ENCODE measurements at regions not wholly inside any gene's neighbourhood (a gene's known extent, or its start where the extent isn't known, plus 50 kb on each side); places are given as distances from the start of the nearest gene placed in this dataset.
"Not testable (repeated sequence)": the region's sequence is repeated elsewhere in the genome, so short reads cannot be mapped to it uniquely, and the experiment has no call there.

DNA sequence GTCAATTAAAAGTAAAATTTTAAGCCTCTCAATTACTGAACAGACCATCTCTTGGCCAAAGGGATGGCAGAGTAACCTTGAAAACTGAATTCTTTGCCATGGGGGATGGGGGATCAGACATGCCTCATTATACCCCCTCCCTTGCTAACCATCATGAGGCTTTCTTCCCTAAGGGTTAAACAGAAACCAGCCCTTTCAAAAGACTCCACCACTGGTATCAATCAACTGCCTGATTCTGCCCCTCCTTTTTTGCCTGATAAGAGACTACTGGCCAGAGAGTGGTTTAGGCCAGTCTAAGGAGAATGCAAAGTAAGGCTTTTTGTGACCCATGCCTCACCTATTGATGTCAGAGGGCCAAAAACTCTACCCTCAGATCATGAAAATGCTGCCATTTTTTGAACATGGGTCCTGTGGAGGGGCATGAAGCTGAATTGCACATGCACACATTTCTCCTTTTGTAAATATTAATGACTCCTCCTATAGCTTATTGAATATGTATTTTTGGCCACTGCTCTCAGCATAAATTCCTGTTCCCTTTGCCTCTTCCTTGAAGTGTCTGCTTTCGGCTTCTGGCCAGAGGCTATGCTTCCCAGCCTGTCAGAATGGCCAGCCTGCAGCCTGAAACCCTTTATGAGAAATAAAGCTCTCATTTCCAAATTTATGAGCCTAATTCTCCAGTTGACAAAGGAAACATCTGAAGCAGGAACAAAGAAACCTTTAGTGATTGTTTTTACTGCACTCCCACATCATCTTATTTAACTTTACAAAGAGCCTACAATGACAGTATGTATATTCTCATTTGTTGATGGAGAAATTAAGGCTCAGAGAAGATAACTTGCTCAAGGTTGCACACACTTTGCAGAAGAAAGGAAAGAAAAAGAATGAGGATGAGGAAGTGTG is 270.7 kb upstream of the CELF4 start:
- POLR2A ChIA-PET: no interaction called here
- no TSS peak for BruUV-seq (replicated peaks)
- Histone ChIP-seq H3K9me2 (ENCODE audit: insufficient read depth, low read length) (no peaks in the 10 kb centered on the region), H3K4me3 (ENCODE audit: low read depth, low read length, poor library complexity, severe bottlenecking) (no peak overlapping the region), H3K4me2 (ENCODE audit: low read length) (no peak overlapping the region), H3K36me3 (ENCODE audit: insufficient read depth, low read length) (no peaks in the 10 kb centered on the region), H4K20me1 (ENCODE audit: insufficient read depth, low read length) (no peaks in the 10 kb centered on the region), H2AFZ (ENCODE audit: low read length) (no peak overlapping the region), H3K27ac (ENCODE audit: low read depth, low read length, poor library complexity, severe bottlenecking) (no peak overlapping the region), H3K79me2 (ENCODE audit: insufficient read depth, low read depth, low read length) (no peaks in the 10 kb centered on the region), H3K9me3 (ENCODE audit: low read length) (no peaks in the 10 kb centered on the region), H3K4me1 (ENCODE audit: insufficient read depth, low read length, poor library complexity, severe bottlenecking) (no peaks in the 10 kb centered on the region)
- no peak for DNase-seq (ENCODE audit: low spot score)
- no peak for TF ChIP-seq EZH2phosphoT487 (IDR thresholded peaks at IDR 0.05; ENCODE audit: borderline replicate concordance, low read depth, low read length)
- TF ChIP-seq, protein P1, sequence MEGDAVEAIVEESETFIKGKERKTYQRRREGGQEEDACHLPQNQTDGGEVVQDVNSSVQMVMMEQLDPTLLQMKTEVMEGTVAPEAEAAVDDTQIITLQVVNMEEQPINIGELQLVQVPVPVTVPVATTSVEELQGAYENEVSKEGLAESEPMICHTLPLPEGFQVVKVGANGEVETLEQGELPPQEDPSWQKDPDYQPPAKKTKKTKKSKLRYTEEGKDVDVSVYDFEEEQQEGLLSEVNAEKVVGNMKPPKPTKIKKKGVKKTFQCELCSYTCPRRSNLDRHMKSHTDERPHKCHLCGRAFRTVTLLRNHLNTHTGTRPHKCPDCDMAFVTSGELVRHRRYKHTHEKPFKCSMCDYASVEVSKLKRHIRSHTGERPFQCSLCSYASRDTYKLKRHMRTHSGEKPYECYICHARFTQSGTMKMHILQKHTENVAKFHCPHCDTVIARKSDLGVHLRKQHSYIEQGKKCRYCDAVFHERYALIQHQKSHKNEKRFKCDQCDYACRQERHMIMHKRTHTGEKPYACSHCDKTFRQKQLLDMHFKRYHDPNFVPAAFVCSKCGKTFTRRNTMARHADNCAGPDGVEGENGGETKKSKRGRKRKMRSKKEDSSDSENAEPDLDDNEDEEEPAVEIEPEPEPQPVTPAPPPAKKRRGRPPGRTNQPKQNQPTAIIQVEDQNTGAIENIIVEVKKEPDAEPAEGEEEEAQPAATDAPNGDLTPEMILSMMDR (conservative IDR thresholded peaks at IDR 0.05; ENCODE audit: low read length): no peak
- intact Hi-C loops (cut with micrococcal nuclease; ENCODE audit: unreplicated experiment): no loop called here
- CTCF ChIA-PET (ENCODE audit: unreplicated experiment): no interaction called here

DNA sequence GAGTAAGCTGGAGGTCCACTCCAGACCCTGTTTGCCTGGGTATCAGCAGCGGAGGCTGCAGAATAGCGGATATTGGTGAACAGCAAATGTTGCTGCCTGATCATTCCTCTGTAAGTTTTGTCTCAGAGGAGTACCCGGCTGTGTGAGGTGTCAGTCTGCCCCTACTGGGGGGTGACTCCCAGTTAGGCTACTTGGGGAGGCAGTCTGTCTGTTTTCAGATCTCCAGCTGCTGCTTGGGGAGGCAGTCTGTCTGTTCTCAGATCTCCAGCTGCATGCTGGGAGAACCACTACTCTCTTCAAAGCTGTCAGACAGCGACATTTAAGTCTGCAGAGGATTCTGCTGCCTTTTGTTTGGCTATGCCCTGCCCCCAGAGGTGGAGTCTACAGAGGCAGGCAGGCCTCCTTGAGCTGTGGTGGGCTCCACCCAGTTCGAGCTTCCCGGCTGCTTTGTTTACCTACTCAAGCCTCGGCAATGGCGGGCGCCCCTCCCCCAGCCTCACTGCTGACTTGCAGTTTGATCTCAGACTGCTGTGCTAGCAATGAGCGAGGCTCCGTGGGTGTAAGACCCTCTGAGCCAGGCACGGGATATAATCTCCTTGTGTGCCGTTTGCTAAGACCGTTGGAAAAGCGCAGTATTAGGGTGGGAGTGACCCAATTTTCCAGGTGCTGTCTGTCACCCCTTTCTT is 266.6 kb upstream of the CELF4 start:
- H3K4me1 ChIP-seq (ENCODE audit: insufficient read depth, low read length, poor library complexity, severe bottlenecking); CTCF ChIA-PET (ENCODE audit: unreplicated experiment); BruUV-seq (replicated peaks); POLR2A ChIA-PET; H3K36me3 ChIP-seq (ENCODE audit: insufficient read depth, low read length); H3K27ac ChIP-seq (ENCODE audit: low read depth, low read length, poor library complexity, severe bottlenecking); intact Hi-C loops (cut with micrococcal nuclease; ENCODE audit: unreplicated experiment); DNase-seq (ENCODE audit: low spot score); H4K20me1 ChIP-seq (ENCODE audit: insufficient read depth, low read length); H3K4me3 ChIP-seq (ENCODE audit: low read depth, low read length, poor library complexity, severe bottlenecking); H3K9me2 ChIP-seq (ENCODE audit: insufficient read depth, low read length); H3K9me3 ChIP-seq (ENCODE audit: low read length); H2AFZ ChIP-seq (ENCODE audit: low read length); H3K4me2 ChIP-seq (ENCODE audit: low read length); H3K79me2 ChIP-seq (ENCODE audit: insufficient read depth, low read depth, low read length): not testable (repeated sequence)

DNA sequence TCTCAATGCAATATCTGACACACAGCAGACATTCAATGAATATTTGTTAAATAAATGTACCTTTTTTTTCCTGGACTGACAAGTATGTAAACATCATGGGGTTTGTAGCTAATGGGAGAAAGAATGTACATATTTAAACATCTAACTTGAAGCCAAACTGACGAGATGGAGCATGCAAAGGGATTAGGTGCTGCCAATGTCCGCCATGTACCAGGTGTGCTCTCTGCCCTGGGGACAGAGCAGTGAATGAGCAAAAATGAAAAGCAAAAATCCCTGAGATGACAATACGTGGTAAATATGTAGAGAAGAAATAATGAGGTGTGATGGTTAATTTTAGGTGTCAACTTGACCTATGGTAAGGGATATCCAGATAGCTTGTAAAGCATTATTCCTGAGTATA is 247.4 kb upstream of the CELF4 start:
- Histone ChIP-seq H3K9me2 (ENCODE audit: insufficient read depth, low read length) (no peaks in the 10 kb centered on the region), H2AFZ (ENCODE audit: low read length) (no peak overlapping the region), H3K9me3 (ENCODE audit: low read length) (no peaks in the 10 kb centered on the region), H3K79me2 (ENCODE audit: insufficient read depth, low read depth, low read length) (no peaks in the 10 kb centered on the region), H3K36me3 (ENCODE audit: insufficient read depth, low read length) (no peaks in the 10 kb centered on the region), H3K27ac (ENCODE audit: low read depth, low read length, poor library complexity, severe bottlenecking) (no peak overlapping the region), H3K4me2 (ENCODE audit: low read length) (no peak overlapping the region), H3K4me3 (ENCODE audit: low read depth, low read length, poor library complexity, severe bottlenecking) (no peak overlapping the region), H3K4me1 (ENCODE audit: insufficient read depth, low read length, poor library complexity, severe bottlenecking) (no peaks in the 10 kb centered on the region), H4K20me1 (ENCODE audit: insufficient read depth, low read length) (no peaks in the 10 kb centered on the region)
- ChIA-PET POLR2A (no interaction called here), CTCF (ENCODE audit: unreplicated experiment) (no interaction called here)
- no TSS peak for BruUV-seq (replicated peaks)
- intact Hi-C loops (cut with micrococcal nuclease; ENCODE audit: unreplicated experiment): no loop called here
- no peak for TF ChIP-seq EZH2phosphoT487 (IDR thresholded peaks at IDR 0.05; ENCODE audit: borderline replicate concordance, low read depth, low read length)
- TF ChIP-seq, protein P1 (conservative IDR thresholded peaks at IDR 0.05; ENCODE audit: low read length): no peak
- DNase-seq (ENCODE audit: low spot score): no peak
